HG03095 (cell line): ENCODE measurements at regions not wholly inside any gene's neighbourhood (a gene's known extent, or its start where the extent isn't known, plus 50 kb on each side); places are given as distances from the start of the nearest gene placed in this dataset.
"Not testable (repeated sequence)": the region's sequence is repeated elsewhere in the genome, so short reads cannot be mapped to it uniquely, and the experiment has no call there.

Experiments
- ATAC-seq: cut with Tn5 transposase; IDR thresholded peaks from one replicate; pipeline ENCODE4 v1.9.1; 2021; ENCODE audit warnings: moderate library complexity; ENCODE audit not compliant: unreplicated experiment

DNA sequence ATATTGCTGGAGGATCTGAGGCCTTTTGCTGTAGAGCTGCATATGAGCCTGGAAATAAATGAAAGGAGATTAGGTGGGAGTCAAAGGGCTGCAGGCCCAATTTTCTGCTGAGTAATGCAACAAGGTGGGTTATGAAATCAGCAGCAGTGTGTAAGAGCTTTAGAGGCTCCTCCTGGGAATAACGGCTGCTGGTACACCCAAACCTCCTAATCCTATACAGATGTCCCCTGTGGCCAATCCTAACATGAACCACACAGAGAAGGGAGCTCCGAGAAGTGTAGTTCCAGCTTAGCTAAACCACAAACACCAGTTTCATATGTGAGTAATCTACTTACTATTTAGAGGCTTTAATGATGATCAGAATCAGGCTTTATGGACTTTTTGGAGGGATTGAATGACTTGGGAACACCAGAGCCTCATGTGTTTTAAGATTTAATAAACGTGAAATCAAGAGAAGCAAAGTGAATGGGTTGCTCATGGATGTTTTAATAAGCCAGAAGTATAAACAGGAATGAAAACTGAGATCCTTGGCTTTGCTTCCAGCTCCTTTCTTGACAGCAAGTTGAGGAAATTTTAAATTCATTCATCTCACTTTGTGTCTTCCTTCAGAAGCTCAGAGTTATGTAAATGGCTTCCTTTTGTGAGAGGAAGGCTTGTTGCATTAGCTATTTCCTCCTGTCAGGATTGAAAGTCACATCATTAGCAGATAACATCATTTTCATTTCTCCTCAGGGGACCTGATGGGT is 437.5 kb downstream of the TMEM232 start:
- no peak for ATAC-seq

DNA sequence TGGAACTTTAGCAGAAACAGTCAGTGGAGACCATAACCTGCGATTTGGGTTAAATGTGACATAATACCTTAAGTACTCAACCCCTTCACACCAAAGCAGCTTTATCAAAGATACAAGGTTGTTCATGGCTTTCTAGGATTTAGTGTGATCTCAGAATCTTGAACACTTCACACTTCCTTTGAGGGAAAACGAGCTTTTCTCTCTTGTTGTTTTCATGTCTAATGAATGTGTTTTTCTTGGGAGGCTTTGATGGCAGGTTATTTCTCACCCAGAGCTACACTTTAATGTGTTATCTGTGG is 437.0 kb downstream of the TMEM232 start:
- no peak for ATAC-seq

- no peak for ATAC-seq
These were observed 435.9 kb downstream of the TMEM232 start for GRCh38 chr5:110290542-110290941.

GRCh38 chr5:110294281-110294680 is 432.2 kb downstream of the TMEM232 start:
- ATAC-seq = no peak

- no peak for ATAC-seq
These were observed 429.3 kb downstream of the TMEM232 start for GRCh38 chr5:110297152-110297670.

DNA sequence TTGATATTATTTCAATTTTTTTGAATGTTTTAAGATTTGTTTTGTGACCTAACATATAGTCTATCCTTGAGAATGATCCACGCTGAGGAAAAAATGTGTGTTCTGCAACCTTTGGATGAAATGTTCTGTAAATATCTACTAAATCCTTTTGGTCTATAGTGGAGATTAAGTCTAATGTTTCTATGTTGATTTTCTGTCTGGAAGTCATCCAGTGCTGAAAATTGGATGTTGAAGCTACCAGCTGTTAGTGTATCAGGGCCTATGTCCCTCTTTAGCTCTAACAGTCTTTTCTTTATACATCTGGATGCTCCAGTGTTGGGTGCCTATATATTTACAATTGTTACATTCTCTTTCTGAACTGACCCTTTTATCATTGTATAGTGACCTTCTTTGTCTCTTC is 422.3 kb downstream of the TMEM232 start:
- no peak for ATAC-seq

- no peak for ATAC-seq
These were observed 419.8 kb downstream of the TMEM232 start for GRCh38 chr5:110306650-110307049.

- ATAC-seq = no peak
These were observed 417.2 kb downstream of the TMEM232 start for GRCh38 chr5:110309222-110309621.

DNA sequence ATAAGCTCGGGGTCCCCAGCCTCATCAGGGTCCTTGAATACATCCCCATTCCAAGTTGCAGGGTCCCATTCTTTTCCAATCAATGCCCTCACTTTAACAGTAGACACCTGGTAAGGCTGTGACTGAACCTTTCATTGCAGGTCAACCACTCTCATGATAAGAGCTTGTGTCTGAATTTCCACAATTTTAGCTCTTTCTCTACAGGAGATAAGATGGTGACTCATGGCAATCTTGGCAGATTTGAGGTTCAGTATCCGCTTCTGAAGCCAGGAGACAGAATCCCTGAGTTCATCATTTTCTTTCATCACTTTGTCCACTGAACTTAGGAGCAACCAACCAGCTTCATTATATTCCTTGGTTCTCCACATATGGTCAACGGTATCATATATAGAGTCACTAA is 409.9 kb downstream of the TMEM232 start:
- not testable (repeated sequence) for ATAC-seq

- no peak for ATAC-seq
These were observed 405.4 kb downstream of the TMEM232 start for GRCh38 chr5:110321117-110321516.

GRCh38 chr5:110323357-110323756 is 403.1 kb downstream of the TMEM232 start:
- no peak for ATAC-seq

GRCh38 chr5:110323832-110324231 is 402.6 kb downstream of the TMEM232 start:
- no peak for ATAC-seq

DNA sequence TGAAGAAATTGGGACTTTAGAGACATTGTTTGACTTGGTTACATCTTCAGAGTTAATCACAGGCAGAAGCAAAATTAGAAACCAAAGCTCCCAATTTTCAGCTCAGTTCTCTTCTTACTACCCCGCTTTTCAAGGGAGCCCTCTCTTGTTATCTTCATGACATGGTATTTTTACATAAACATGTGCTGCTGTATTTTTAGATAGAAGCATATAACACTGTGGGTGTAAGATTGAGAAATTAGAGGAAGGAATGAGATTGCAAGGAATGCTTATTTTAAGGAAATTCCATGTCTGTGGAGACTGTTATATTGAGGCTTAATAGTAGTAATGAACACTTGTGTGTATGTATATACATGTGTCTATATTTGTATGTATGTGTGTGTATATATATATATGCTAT is 401.6 kb downstream of the TMEM232 start:
- no peak for ATAC-seq

GRCh38 chr5:110329955-110330525 is 396.4 kb downstream of the TMEM232 start:
- ATAC-seq = no peak

GRCh38 chr5:110333384-110333783 is 393.1 kb downstream of the TMEM232 start:
- no peak for ATAC-seq

DNA sequence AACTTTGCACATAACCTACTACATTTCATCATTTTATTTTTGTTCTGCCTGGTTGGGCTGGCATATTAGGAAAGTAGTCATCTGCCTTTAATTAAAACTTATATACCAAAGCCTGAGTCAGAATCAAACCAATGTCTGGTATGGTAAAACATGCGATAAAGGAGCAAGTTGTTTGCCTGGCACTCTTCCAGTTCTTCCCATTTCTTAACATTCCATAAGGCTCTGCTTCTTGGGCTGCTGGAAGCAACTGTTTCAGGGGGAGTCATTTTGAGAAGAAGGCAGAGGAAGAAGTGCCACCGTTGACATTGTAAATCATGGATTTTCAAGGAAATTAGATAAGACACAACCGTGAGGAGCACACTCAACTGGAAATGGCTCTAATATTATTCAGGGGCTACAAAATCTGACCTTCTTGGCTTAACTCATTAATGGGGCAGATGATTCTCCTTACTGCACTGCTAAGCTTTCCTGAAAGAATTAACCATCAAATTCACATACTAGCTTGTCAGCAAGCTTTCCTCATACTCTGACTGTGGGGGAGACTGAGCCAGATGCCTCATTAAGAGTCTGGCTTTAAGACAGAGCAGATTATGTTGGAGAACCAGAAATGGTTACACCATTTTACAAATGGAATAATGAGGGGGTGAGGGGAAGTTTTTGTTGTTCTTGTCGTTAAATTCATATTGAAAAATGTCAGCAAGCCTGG is 391.0 kb downstream of the TMEM232 start:
- no peak for ATAC-seq

- no peak for ATAC-seq
These were observed 388.0 kb downstream of the TMEM232 start for GRCh38 chr5:110338341-110339083.

DNA sequence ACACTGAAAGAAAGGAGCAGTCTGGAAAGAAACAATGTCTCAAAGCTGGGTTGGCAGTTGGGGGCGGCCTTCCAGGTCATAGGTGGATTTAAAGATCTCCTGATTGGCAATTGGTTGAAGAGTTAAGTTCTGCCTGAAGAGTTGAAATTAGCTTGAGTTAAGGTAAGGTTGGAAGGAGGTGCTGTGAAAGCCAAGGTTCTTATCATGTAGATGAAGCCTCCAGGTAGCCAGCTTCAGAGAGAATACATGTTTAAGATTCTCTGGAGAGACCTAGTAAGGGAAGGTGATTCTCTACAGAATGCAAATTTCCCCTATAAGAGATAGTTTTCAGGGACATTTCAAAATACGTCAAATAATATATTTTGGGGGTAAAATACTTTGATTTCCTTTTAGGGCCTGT is 387.1 kb downstream of the TMEM232 start:
- ATAC-seq = no peak

- no peak for ATAC-seq
These were observed 384.6 kb downstream of the TMEM232 start for GRCh38 chr5:110341836-110342235.

GRCh38 chr5:110342683-110343082 is 383.8 kb downstream of the TMEM232 start:
- ATAC-seq = no peak

- ATAC-seq = no peak
These were observed 382.9 kb downstream of the TMEM232 start for GRCh38 chr5:110343616-110344015.
